GM23338 (cell line): ENCODE measurements at regions not wholly inside any gene's neighbourhood (a gene's known extent, or its start where the extent isn't known, plus 50 kb on each side); places are given as distances from the start of the nearest gene placed in this dataset.

ENCODE experiments used
- ATAC-seq: fragments of 200-7000 bp; cut with Tn5 transposase; 3 replicates; pipeline ENCODE4 v1.9.1; 2020
- DNase-seq: peaks from one replicate; pipeline ENCODE4 v3.0.0-alpha.2; 2015; ENCODE audit warnings: low spot score
- H2AFZ ChIP-seq: fragments of 200-600 bp; sonication (generic); 2 replicates; pipeline ENCODE4 v1.8.0; 2016; ENCODE audit warnings: antibody characterized with exemption, mild to moderate bottlenecking, moderate library complexity
- H3F3A ChIP-seq: fragments of 200-600 bp; sonication (generic); replicated peaks from 2 replicates; pipeline ENCODE4 v1.8.0; 2017; ENCODE audit warnings: antibody characterized with exemption, mixed run types, low read depth
- H3K27ac ChIP-seq: fragments of 200-600 bp; sonication (generic); 2 replicates; pipeline ENCODE4 v1.6.1; 2016; ENCODE audit warnings: low read depth
- H3K27me3 ChIP-seq: fragments of 200-600 bp; sonication (generic); 2 replicates; pipeline ENCODE4 v1.8.0; 2016; ENCODE audit warnings: mild to moderate bottlenecking, mixed run types, moderate library complexity; ENCODE audit not compliant: insufficient read depth
- H3K36me3 ChIP-seq: fragments of 200-600 bp; sonication (generic); 2 replicates; pipeline ENCODE4 v1.8.0; 2016; ENCODE audit warnings: mild to moderate bottlenecking; ENCODE audit not compliant: insufficient read depth
- H3K4me1 ChIP-seq: fragments of 200-600 bp; sonication (generic); 2 replicates; pipeline ENCODE4 v1.8.0; 2016; ENCODE audit warnings: mild to moderate bottlenecking, moderate library complexity; ENCODE audit not compliant: insufficient read depth
- H3K4me2 ChIP-seq: fragments of 200-600 bp; sonication (generic); 2 replicates; pipeline ENCODE4 v1.7.1; 2017; ENCODE audit warnings: mixed run types
- H3K4me3 ChIP-seq: fragments of 200-600 bp; sonication (generic); 2 replicates; pipeline ENCODE4 v1.6.1; 2016; ENCODE audit warnings: mixed run types
- H3K79me2 ChIP-seq: fragments of 200-600 bp; sonication (generic); replicated peaks from 2 replicates; pipeline ENCODE4 v1.8.0; 2017; ENCODE audit warnings: mild to moderate bottlenecking; ENCODE audit not compliant: insufficient read depth
- H3K9me2 ChIP-seq: fragments of 200-600 bp; sonication (generic); 2 replicates; pipeline ENCODE4 v1.8.0; 2017; ENCODE audit not compliant: insufficient read depth
- H4K20me1 ChIP-seq: fragments of 200-600 bp; sonication (generic); replicated peaks from 2 replicates; pipeline ENCODE4 v1.8.0; 2017; ENCODE audit warnings: mild to moderate bottlenecking; ENCODE audit not compliant: insufficient read depth
- H3K27ac Mint-ChIP-seq: 2 replicates; pipeline ENCODE4 v1.8.0; 2020; ENCODE audit warnings: inconsistent platforms, mild to moderate bottlenecking, moderate library complexity, mixed read lengths
- H3K27me3 Mint-ChIP-seq: 3 replicates; pipeline ENCODE4 v1.8.0; 2022; ENCODE audit warnings: low read depth, mild to moderate bottlenecking, moderate library complexity, mixed read lengths, inconsistent platforms; ENCODE audit not compliant: insufficient read depth, poor library complexity
- H3K36me3 Mint-ChIP-seq: 3 replicates; pipeline ENCODE4 v1.8.0; 2021; ENCODE audit warnings: low read depth, mild to moderate bottlenecking, inconsistent platforms, moderate library complexity, mixed read lengths
- H3K4me1 Mint-ChIP-seq: 3 replicates; pipeline ENCODE4 v1.8.0; 2020; ENCODE audit warnings: mild to moderate bottlenecking, inconsistent platforms, mixed read lengths
- H3K4me3 Mint-ChIP-seq: 3 replicates; pipeline ENCODE4 v1.8.0; 2021; ENCODE audit warnings: moderate library complexity, mild to moderate bottlenecking, inconsistent platforms, mixed read lengths
- H3K9me3 Mint-ChIP-seq: 3 replicates; pipeline ENCODE4 v1.8.0; 2020; ENCODE audit warnings: moderate library complexity, mild to moderate bottlenecking, inconsistent platforms, mixed read lengths
- ETS1 ChIP-seq: IDR thresholded peaks from 2 replicates; pipeline ENCODE4 v1.6.1; 2016; ENCODE audit warnings: antibody characterized with exemption
- EZH2 ChIP-seq: fragments of 200-600 bp; sonication (generic); IDR thresholded peaks from one replicate; pipeline ENCODE4 v1.8.0; 2017; ENCODE audit warnings: antibody characterized with exemption, mild to moderate bottlenecking, low read depth; ENCODE audit not compliant: unreplicated experiment
- NANOG ChIP-seq: IDR thresholded peaks from 2 replicates; pipeline ENCODE4 v1.6.1; 2016; ENCODE audit warnings: antibody characterized with exemption, borderline replicate concordance
- STAT1 ChIP-seq: IDR thresholded peaks from one replicate; pipeline ENCODE4 v1.6.1; 2016; ENCODE audit warnings: antibody characterized with exemption; ENCODE audit not compliant: unreplicated experiment
- ZNF114 ChIP-seq: fragments of 250-450 bp; sonication (Bioruptor Pico); IDR thresholded peaks from 2 replicates; pipeline ENCODE4 v1.5.0; 2020; ENCODE audit warnings: mild to moderate bottlenecking, moderate library complexity
- ZNF331 ChIP-seq: fragments of 250-450 bp; sonication (Bioruptor Pico); IDR thresholded peaks from 2 replicates; pipeline ENCODE4 v1.5.0; 2020; ENCODE audit warnings: low read depth, mild to moderate bottlenecking, moderate library complexity
- ZNF462 ChIP-seq: fragments of 250-450 bp; sonication (Bioruptor Pico); IDR thresholded peaks from 2 replicates; pipeline ENCODE4 v1.5.0; 2020; ENCODE audit warnings: mild to moderate bottlenecking, moderate library complexity
- TF ChIP-seq, protein P1 (sequence below): IDR thresholded peaks from one replicate; pipeline ENCODE4 v1.6.1; 2018; ENCODE audit warnings: antibody characterized with exemption; ENCODE audit not compliant: unreplicated experiment

DNA sequence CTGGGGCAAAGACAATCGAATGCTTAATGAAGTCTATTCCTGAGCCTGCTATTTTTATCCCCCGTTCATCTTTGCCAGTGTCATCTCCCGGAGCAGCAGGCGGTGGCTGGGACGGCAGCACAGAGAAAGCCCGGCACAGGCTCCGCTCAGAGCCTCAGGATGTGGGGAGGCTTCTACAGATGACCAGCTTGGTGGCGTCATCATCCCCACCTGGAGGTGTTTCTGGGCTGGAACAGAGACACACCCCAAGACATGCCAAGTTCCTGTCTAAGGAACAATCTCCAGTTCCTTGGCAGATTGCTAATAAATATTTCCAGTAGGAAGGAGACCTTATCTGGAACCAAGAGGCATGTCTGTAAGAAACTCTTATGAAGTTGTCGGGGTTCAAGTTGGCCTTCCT is 552.4 kb upstream of the MGMT start (continued):
- TF ChIP-seq ETS1 (no peak), ZNF462 (no peak)

GRCh38 chr10:128915630-128916029 is 551.4 kb upstream of the MGMT start:
- H4K20me1 ChIP-seq: no peaks in the 10 kb centered on the region
- no peaks in the 10 kb centered on the region for H3F3A ChIP-seq
- H3K36me3 ChIP-seq: no peaks in the 10 kb centered on the region
- H2AFZ ChIP-seq: peak overlapping the region; percentile 23; the same call in 1 of the 2 replicates
- H3K4me3 Mint-ChIP-seq: no peak overlapping the region
- H3K27me3 Mint-ChIP-seq: peaks cover 4% of the 10 kb centered on the region
- no peaks in the 10 kb centered on the region for H3K4me1 Mint-ChIP-seq
- H3K9me2 ChIP-seq: 0 out of 2 replicates have a peak, but pooled peaks cover 2% of the 10 kb centered on the region
- DNase-seq (no peak), ATAC-seq (no peak)
- no peak overlapping the region for H3K27ac Mint-ChIP-seq
- H3K27ac ChIP-seq: no peak overlapping the region
- H3K27me3 ChIP-seq: no peaks in the 10 kb centered on the region
- H3K4me1 ChIP-seq: no peaks in the 10 kb centered on the region
- H3K4me2 ChIP-seq: no peak overlapping the region
- no peaks in the 10 kb centered on the region for H3K79me2 ChIP-seq
- H3K36me3 Mint-ChIP-seq: no peaks in the 10 kb centered on the region
- TF ChIP-seq ZNF331 (CRISPR knock-in tag) (no peak), ETS1 (no peak), ZNF114 (no peak), NANOG (no peak), STAT1 (no peak), EZH2 (no peak)
- TF ChIP-seq, protein P1, sequence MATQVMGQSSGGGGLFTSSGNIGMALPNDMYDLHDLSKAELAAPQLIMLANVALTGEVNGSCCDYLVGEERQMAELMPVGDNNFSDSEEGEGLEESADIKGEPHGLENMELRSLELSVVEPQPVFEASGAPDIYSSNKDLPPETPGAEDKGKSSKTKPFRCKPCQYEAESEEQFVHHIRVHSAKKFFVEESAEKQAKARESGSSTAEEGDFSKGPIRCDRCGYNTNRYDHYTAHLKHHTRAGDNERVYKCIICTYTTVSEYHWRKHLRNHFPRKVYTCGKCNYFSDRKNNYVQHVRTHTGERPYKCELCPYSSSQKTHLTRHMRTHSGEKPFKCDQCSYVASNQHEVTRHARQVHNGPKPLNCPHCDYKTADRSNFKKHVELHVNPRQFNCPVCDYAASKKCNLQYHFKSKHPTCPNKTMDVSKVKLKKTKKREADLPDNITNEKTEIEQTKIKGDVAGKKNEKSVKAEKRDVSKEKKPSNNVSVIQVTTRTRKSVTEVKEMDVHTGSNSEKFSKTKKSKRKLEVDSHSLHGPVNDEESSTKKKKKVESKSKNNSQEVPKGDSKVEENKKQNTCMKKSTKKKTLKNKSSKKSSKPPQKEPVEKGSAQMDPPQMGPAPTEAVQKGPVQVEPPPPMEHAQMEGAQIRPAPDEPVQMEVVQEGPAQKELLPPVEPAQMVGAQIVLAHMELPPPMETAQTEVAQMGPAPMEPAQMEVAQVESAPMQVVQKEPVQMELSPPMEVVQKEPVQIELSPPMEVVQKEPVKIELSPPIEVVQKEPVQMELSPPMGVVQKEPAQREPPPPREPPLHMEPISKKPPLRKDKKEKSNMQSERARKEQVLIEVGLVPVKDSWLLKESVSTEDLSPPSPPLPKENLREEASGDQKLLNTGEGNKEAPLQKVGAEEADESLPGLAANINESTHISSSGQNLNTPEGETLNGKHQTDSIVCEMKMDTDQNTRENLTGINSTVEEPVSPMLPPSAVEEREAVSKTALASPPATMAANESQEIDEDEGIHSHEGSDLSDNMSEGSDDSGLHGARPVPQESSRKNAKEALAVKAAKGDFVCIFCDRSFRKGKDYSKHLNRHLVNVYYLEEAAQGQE: no peak
- H3K4me3 ChIP-seq: no peak overlapping the region
- H3K9me3 Mint-ChIP-seq: no peaks in the 10 kb centered on the region
